ENCODE measurements at regions not wholly inside any gene's neighbourhood (a gene's known extent, or its start where the extent isn't known, plus 50 kb on each side); places are given as distances from the start of the nearest gene placed in this dataset.

DNA sequence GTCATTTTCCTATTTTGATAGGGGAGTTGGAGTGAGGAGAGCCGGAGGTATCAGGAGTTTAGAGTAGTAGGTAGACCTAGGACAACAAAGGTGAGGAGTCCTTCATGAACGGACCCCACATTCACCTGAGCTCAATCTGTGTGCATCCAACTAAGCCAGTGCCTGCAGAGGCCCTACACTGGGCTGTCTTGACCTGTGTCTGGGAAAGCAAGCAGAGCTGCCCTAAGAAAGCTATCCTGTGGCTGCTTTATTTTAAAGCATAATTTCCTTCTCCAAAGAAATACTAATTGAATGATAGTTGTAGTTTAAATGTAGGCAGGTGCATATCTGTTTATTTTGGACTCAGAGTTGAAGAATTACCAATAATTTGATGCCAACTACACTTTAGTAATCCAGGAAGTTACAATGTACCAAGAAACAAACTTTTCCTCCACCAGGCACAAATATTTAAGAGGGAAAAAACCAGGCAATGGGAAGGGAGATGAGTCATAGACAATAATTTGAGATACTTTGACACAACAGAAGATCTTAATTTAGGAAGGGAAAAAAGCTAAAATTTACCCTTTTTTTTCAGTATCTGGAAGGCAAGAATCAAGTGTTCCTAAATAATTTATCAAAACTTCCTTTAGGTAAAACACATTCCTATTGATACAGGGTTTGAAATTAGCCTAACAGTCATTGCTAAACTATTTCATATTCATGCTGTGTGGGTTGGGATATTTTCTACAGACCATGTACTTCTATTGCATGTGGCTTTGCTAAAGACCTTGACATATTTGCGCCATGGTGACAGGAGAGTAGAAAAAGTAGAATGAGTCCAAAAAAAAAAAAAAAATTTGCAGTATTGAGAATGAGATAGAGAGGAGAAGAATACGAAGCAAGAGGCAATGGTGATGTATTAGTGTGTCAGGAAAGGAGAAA is 376.6 kb upstream of the TUSC1 start:
- Histone ChIP-seq H3K27ac (no peak overlapping the region), H3K4me1 (no peaks in the 10 kb centered on the region), H3K9me3 (no peaks in the 10 kb centered on the region), H3K27me3 (no peaks in the 10 kb centered on the region), H3K4me3 (no peak overlapping the region), H3K36me3 (no peaks in the 10 kb centered on the region)
- intact Hi-C loops (cut with DNase I), result no loop called here
- TF ChIP-seq, protein P1, sequence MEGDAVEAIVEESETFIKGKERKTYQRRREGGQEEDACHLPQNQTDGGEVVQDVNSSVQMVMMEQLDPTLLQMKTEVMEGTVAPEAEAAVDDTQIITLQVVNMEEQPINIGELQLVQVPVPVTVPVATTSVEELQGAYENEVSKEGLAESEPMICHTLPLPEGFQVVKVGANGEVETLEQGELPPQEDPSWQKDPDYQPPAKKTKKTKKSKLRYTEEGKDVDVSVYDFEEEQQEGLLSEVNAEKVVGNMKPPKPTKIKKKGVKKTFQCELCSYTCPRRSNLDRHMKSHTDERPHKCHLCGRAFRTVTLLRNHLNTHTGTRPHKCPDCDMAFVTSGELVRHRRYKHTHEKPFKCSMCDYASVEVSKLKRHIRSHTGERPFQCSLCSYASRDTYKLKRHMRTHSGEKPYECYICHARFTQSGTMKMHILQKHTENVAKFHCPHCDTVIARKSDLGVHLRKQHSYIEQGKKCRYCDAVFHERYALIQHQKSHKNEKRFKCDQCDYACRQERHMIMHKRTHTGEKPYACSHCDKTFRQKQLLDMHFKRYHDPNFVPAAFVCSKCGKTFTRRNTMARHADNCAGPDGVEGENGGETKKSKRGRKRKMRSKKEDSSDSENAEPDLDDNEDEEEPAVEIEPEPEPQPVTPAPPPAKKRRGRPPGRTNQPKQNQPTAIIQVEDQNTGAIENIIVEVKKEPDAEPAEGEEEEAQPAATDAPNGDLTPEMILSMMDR (IDR thresholded peaks at IDR 0.05), result no peak
- ATAC-seq (no peak), DNase-seq (no peak)

DNA sequence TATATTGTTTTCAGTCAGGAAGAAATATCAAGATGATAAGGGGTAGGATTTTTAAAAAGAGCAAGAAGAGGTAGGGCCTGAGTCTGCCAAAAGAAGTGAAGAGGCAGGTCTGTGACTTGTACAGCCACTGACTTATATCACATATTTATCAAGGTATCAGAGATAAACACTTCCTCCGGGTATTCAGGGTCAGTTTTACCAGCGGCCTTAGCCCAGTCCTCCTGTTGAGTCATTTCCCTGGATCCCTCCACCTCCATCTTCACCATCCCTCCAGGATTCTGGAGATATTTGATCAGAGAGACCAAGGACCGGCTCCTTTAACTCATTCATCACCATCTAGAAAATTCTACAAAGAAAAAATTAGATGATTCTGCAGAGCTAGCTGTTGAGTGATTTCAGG is 375.7 kb upstream of the TUSC1 start:
- TF ChIP-seq, protein P1 (IDR thresholded peaks at IDR 0.05), result no peak
- DNase-seq (no peak), ATAC-seq (no peak)
- intact Hi-C loops (cut with DNase I), result no loop called here
- Histone ChIP-seq H3K36me3 (no peaks in the 10 kb centered on the region), H3K4me3 (no peak overlapping the region), H3K27me3 (no peaks in the 10 kb centered on the region), H3K9me3 (no peaks in the 10 kb centered on the region), H3K4me1 (no peaks in the 10 kb centered on the region), H3K27ac (no peak overlapping the region)

DNA sequence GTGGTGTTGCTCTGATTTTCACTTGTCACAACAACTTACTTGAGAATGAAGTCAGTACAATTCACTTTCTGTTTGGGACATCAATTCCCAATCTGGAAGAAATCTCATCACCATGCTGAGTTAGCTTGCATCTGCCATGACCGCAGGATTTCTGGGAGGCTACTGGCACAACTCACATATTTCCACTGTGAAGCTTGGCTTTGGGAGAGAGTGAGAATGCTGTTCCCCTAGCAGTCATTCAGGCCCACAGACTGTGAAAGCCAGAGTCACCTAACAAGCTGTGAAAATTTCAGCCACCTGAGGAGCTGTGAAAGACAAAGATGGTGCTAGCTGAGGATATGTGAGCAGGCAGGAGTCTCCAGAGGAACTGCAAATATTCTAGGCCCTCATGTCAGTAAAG is 365.2 kb upstream of the TUSC1 start:
- H3K27me3 ChIP-seq, result no peaks in the 10 kb centered on the region
- H3K27ac ChIP-seq, result no peak overlapping the region
- no peaks in the 10 kb centered on the region for H3K36me3 ChIP-seq
- H3K4me3 ChIP-seq, result no peak overlapping the region
- DNase-seq, result no peak
- intact Hi-C loops (cut with DNase I), result no loop called here
- peaks cover 0 to 15% of the 10 kb centered on the region in 2 donors for H3K9me3 ChIP-seq
- TF ChIP-seq, protein P1 (IDR thresholded peaks at IDR 0.05), result no peak
- H3K4me1 ChIP-seq, result no peaks in the 10 kb centered on the region
- no peak for ATAC-seq

DNA sequence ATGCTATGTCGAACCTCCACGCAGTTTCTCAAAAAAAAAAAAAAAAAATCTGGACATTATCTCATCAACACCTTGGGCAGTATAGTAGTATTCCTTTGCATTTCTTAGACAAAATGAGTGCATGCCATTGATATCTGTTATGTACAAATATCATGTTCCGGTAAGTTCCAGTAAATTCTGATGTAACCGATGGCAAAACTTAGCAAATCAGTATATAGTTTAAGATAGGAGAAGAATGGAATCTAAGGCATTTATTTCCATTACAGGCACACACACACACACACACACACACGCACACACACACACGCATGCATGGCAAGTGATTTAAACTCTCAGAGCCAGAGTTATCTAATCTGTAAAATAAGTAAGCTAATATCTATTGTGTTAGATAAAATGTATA is 356.5 kb upstream of the TUSC1 start:
- H3K27me3 ChIP-seq, result no peaks in the 10 kb centered on the region
- no peaks in the 10 kb centered on the region for H3K4me1 ChIP-seq
- no peak overlapping the region for H3K4me3 ChIP-seq
- intact Hi-C loops (cut with DNase I), result no loop called here
- ATAC-seq, result no peak
- peaks cover 0 to 10% of the 10 kb centered on the region in 2 donors for H3K9me3 ChIP-seq
- no peak for DNase-seq
- TF ChIP-seq, protein P1 (IDR thresholded peaks at IDR 0.05), result no peak
- no peak overlapping the region for H3K27ac ChIP-seq
- no peaks in the 10 kb centered on the region for H3K36me3 ChIP-seq

DNA sequence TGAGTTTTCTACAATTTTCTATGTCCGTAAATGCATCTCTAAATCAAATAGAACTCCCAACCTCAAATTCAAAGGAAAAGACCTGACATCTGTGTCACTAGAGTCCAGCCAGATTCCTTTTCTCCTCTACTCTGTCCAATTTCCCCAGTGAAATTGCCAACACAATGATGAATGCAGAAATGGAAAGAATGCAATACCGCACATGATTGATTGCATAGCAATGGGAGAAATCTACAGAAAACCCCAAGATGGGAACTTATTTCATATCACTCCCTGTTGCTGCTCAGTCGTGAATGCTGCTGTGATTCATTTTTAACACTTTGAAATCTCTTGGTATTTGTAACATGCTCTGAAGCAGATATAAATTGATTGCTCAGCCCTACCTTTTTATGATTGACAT is 355.1 kb upstream of the TUSC1 start:
- Histone ChIP-seq H3K9me3 (no peaks in the 10 kb centered on the region), H3K4me1 (no peaks in the 10 kb centered on the region), H3K4me3 (no peak overlapping the region), H3K36me3 (no peaks in the 10 kb centered on the region), H3K27ac (no peak overlapping the region), H3K27me3 (no peaks in the 10 kb centered on the region)
- intact Hi-C loops (cut with DNase I), result no loop called here
- TF ChIP-seq, protein P1 (IDR thresholded peaks at IDR 0.05), result no peak
- no peak for ATAC-seq
- no peak for DNase-seq
